Heart right ventricle (tissue), 16 donors: ENCODE measurements at regions not wholly inside any gene's neighbourhood (a gene's known extent, or its start where the extent isn't known, plus 50 kb on each side); places are given as distances from the start of the nearest gene placed in this dataset.
"Not testable (repeated sequence)": the region's sequence is repeated elsewhere in the genome, so short reads cannot be mapped to it uniquely, and the experiment has no call there.

Source experiments
- ATAC-seq, 8 donors: fragments of 200-7000 bp; cut with Tn5 transposase; one replicate each; pipeline ENCODE4 v1.9.1; 2020; ENCODE audit warnings: mild to moderate bottlenecking in 8 of 8, moderate library complexity in 8 of 8, moderate number of reproducible peaks in 1 of 8
- DNase-seq, 2 donors: peaks; one replicate each; pipeline ENCODE4 v3.0.0-alpha.2; 2020
- H3K27ac ChIP-seq, 10 donors: fragments of 200-600 bp; sonication (generic) in 2 of 10; one replicate each; pipeline versions ENCODE4 v1.5.0 to v1.8.0; 2020 to 2022; ENCODE audit warnings: mild to moderate bottlenecking in 3 of 10
- H3K27me3 ChIP-seq, 7 donors: fragments of 200-600 bp; one replicate each; pipeline ENCODE4 v1.8.0; 2021 to 2022; ENCODE audit warnings: mild to moderate bottlenecking in 2 of 7
- H3K36me3 ChIP-seq, 9 donors: fragments of 200-600 bp; sonication (generic) in 1 of 9; one replicate each; pipeline versions ENCODE4 v1.5.0 to v1.8.0; 2020 to 2022; ENCODE audit warnings: mild to moderate bottlenecking in 2 of 9
- H3K4me1 ChIP-seq, 9 donors: fragments of 200-600 bp; sonication (generic) in 1 of 9; one replicate each; pipeline versions ENCODE4 v1.5.0 to v1.8.0; 2020 to 2022; ENCODE audit warnings: mild to moderate bottlenecking in 4 of 9
- H3K4me3 ChIP-seq, 10 donors: fragments of 200-600 bp; sonication (generic) in 2 of 10; one replicate each; pipeline versions ENCODE4 v1.5.0 to v1.8.0; 2020 to 2022; ENCODE audit warnings: mild to moderate bottlenecking in 7 of 10, moderate library complexity in 2 of 10
- H3K9me3 ChIP-seq, 11 donors: fragments of 200-600 bp in 10 of 11; sonication (generic) in 2 of 11; one replicate each; pipeline versions ENCODE4 v1.5.0 to v1.8.0; 2013 to 2022; ENCODE audit warnings: mild to moderate bottlenecking in 2 of 11, control low read depth in 1 of 11, moderate library complexity in 1 of 11
- WGBS, 2 donors: extraction: QIAGEN DNeasy Blood & Tissue Kit; methylation state at CpG; one replicate each; pipeline ENCODE4 v1.1.7; 2013; ENCODE audit warnings: inconsistent platforms in 1 of 2; 5-methylcytosine and 5-hydroxymethylcytosine counted together
- intact Hi-C, 10 donors: fragments of 100-400 bp; cut with DNase I; formaldehyde crosslinking; loops; one replicate each; pipeline versions ENCODE4 v1.11.1 to v1.14.2; 2022
- TF ChIP-seq, protein P1 (sequence below), 9 donors: fragments of 200-600 bp; sonication (generic) in 2 of 9; IDR thresholded peaks; one replicate each; pipeline versions ENCODE4 v1.5.0 to v1.8.0; 2021 to 2022; ENCODE audit warnings: antibody characterized with exemption in 9 of 9, mild to moderate bottlenecking in 5 of 9, moderate library complexity in 1 of 9
- donor health status: Arrhythmogenic right ventricular cardiomyopathy.
- donor health status: ischemic (EF 13 %, LVEDD 7.1; RV severe dilation, severe dysfunction).
- donor health status: healthy with polysubstance abuse.
- donor health status: DM: no; HTN: yes; CAD: no.
- donor health status: DM: no; HTN: no; CAD: no.
- donor health status: ischemic (EF 25% LVEDD 6.9; RV normal size, moderate dysfunction).
- donor health status: ischemic (EF 25% LVEDD 5.7; RV mildly dilated, moderate dysfunction).
- donor health status: healthy.
- donor health status: DM: yes; HTN: yes; CAD: no.
- donor health status: Ischemic cardiomyopathy.
- donor health status: ischemic (EF 35%, LVEDD 5.7; RV mildly dilated, moderate dysfunction).
- donor health status: nonischemic (EF 11% LVEDD 7.7; RV severe dilation, severe dysfunction).
- donor health status: DM: yes; HTN: yes; CAD: no.
- donor health status: PGD.
- donor health status: ischemic (EF 29% LVEDD 5.4; RV normal size, mild dysfunction).
- donor health status: nonischemic (EF 23%, LVEDD 6.1; RV moderate dilation, normal function).

DNA sequence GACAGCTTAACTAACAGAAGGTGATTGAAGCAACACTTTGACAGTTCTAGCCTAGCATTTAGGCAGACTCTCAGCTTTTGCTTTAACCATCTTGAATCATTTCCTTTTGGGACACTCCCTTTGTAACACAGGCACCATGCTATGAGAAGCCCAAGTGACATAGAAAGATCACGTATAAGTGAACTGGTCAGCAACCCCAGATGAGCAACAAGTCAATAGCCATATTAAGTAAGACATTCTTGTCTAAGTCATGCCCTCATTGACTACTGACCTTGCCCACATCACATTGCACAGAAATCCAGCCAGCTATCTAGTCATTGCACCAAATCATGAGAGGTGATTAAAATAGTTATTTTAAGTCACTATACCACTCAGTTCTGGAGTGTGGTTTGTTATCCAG lies 476.8 kb downstream of the TRHDE start:
- TF ChIP-seq, protein P1, sequence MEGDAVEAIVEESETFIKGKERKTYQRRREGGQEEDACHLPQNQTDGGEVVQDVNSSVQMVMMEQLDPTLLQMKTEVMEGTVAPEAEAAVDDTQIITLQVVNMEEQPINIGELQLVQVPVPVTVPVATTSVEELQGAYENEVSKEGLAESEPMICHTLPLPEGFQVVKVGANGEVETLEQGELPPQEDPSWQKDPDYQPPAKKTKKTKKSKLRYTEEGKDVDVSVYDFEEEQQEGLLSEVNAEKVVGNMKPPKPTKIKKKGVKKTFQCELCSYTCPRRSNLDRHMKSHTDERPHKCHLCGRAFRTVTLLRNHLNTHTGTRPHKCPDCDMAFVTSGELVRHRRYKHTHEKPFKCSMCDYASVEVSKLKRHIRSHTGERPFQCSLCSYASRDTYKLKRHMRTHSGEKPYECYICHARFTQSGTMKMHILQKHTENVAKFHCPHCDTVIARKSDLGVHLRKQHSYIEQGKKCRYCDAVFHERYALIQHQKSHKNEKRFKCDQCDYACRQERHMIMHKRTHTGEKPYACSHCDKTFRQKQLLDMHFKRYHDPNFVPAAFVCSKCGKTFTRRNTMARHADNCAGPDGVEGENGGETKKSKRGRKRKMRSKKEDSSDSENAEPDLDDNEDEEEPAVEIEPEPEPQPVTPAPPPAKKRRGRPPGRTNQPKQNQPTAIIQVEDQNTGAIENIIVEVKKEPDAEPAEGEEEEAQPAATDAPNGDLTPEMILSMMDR (IDR thresholded peaks at IDR 0.05), result no peak
- Histone ChIP-seq H3K27ac (peak overlapping the region in 1 of 10 donors; percentile 77), H3K27me3 (no peaks in the 10 kb centered on the region), H3K36me3 (no peaks in the 10 kb centered on the region), H3K9me3 (peaks cover 0 to 7% (median 0%) of the 10 kb centered on the region in 11 donors), H3K4me1 (no peaks in the 10 kb centered on the region), H3K4me3 (no peak overlapping the region)
- DNase-seq, result no peak
- WGBS, 2 donors, result 79% methylated on average over 1 of the region's 1 CpG
- intact Hi-C loops, result no loop called here
- no peak for ATAC-seq

DNA sequence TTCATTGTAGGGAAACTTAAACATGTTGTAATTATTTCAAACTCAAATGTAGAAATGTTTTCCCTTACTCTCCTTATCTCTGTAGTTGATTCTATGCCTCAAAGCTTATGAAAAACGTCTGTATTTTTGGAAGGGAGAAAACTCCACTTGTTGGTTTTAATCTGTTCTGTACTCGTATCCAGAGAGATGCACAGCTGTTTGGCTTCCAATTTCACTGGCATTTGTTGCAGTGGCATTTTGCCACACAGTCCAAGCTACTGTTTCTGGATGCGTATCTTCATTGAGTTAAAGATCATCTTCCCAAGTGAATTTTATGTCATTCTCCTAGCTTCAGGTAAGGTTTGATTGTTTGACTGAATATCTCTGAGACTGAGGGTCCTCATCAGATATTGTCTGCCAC lies 481.4 kb downstream of the TRHDE start:
- intact Hi-C loops, result no loop called here
- 52 to 56% methylated on average over 3 of the region's 3 CpGs for WGBS, 2 donors
- no peaks in the 10 kb centered on the region for H3K4me1 ChIP-seq
- H3K36me3 ChIP-seq, result no peaks in the 10 kb centered on the region
- no peak overlapping the region for H3K4me3 ChIP-seq
- DNase-seq (no peak), ATAC-seq (no peak)
- TF ChIP-seq, protein P1 (IDR thresholded peaks at IDR 0.05), result no peak
- H3K27ac ChIP-seq, result no peak overlapping the region
- H3K9me3 ChIP-seq, result peaks cover 0 to 17% (median 0%) of the 10 kb centered on the region in 11 donors
- H3K27me3 ChIP-seq, result no peaks in the 10 kb centered on the region

GRCh38 chr12:72754026-72754425 lies 481.9 kb downstream of the TRHDE start:
- H3K4me1 ChIP-seq, intact Hi-C loops, ATAC-seq, H3K27ac ChIP-seq, H3K27me3 ChIP-seq, H3K36me3 ChIP-seq, H3K4me3 ChIP-seq, DNase-seq: not testable (repeated sequence)
- 88 to 91% methylated on average over 18 of the region's 18 CpGs for WGBS, 2 donors
- H3K9me3 ChIP-seq, result peaks cover 0 to 21% (median under 1%) of the 10 kb centered on the region in 11 donors

GRCh38 chr12:72766517-72766916 lies 494.3 kb downstream of the TRHDE start:
- Histone ChIP-seq H3K4me3 (no peak overlapping the region), H3K27ac (no peak overlapping the region), H3K9me3 (peaks cover 0 to 24% (median 0%) of the 10 kb centered on the region in 11 donors), H3K4me1 (no peaks in the 10 kb centered on the region), H3K36me3 (no peaks in the 10 kb centered on the region), H3K27me3 (no peaks in the 10 kb centered on the region)
- TF ChIP-seq, protein P1 (IDR thresholded peaks at IDR 0.05), result no peak
- intact Hi-C loops, result no loop called here
- 47 to 56% methylated on average over 2 of the region's 2 CpGs for WGBS, 2 donors
- no peak for DNase-seq
- ATAC-seq, result no peak

- no peaks in the 10 kb centered on the region for H3K36me3 ChIP-seq
- H3K4me1 ChIP-seq, result no peaks in the 10 kb centered on the region
- no peak overlapping the region for H3K4me3 ChIP-seq
- H3K27me3 ChIP-seq, result no peaks in the 10 kb centered on the region
- DNase-seq (no peak), ATAC-seq (no peak)
- no peak overlapping the region for H3K27ac ChIP-seq
- peaks cover 0 to 4% (median 0%) of the 10 kb centered on the region in 11 donors for H3K9me3 ChIP-seq
- TF ChIP-seq, protein P1 (IDR thresholded peaks at IDR 0.05), result no peak
- intact Hi-C loops, result no loop called here
Measured at GRCh38 chr12:72774023-72774422, 501.9 kb downstream of the TRHDE start.
